GM23338 (cell line): ENCODE measurements at regions not wholly inside any gene's neighbourhood (a gene's known extent, or its start where the extent isn't known, plus 50 kb on each side); places are given as distances from the start of the nearest gene placed in this dataset.

Source experiments
- ATAC-seq: fragments of 200-7000 bp; cut with Tn5 transposase; 3 replicates; pipeline ENCODE4 v1.9.1; 2020
- DNase-seq: peaks from one replicate; pipeline ENCODE4 v3.0.0-alpha.2; 2015; ENCODE audit warnings: low spot score
- H2AFZ ChIP-seq: fragments of 200-600 bp; sonication (generic); 2 replicates; pipeline ENCODE4 v1.8.0; 2016; ENCODE audit warnings: antibody characterized with exemption, mild to moderate bottlenecking, moderate library complexity
- H3F3A ChIP-seq: fragments of 200-600 bp; sonication (generic); replicated peaks from 2 replicates; pipeline ENCODE4 v1.8.0; 2017; ENCODE audit warnings: antibody characterized with exemption, mixed run types, low read depth
- H3K27ac ChIP-seq: fragments of 200-600 bp; sonication (generic); 2 replicates; pipeline ENCODE4 v1.6.1; 2016; ENCODE audit warnings: low read depth
- H3K27me3 ChIP-seq: fragments of 200-600 bp; sonication (generic); 2 replicates; pipeline ENCODE4 v1.8.0; 2016; ENCODE audit warnings: mild to moderate bottlenecking, mixed run types, moderate library complexity; ENCODE audit not compliant: insufficient read depth
- H3K36me3 ChIP-seq: fragments of 200-600 bp; sonication (generic); 2 replicates; pipeline ENCODE4 v1.8.0; 2016; ENCODE audit warnings: mild to moderate bottlenecking; ENCODE audit not compliant: insufficient read depth
- H3K4me1 ChIP-seq: fragments of 200-600 bp; sonication (generic); 2 replicates; pipeline ENCODE4 v1.8.0; 2016; ENCODE audit warnings: mild to moderate bottlenecking, moderate library complexity; ENCODE audit not compliant: insufficient read depth
- H3K4me2 ChIP-seq: fragments of 200-600 bp; sonication (generic); 2 replicates; pipeline ENCODE4 v1.7.1; 2017; ENCODE audit warnings: mixed run types
- H3K4me3 ChIP-seq: fragments of 200-600 bp; sonication (generic); 2 replicates; pipeline ENCODE4 v1.6.1; 2016; ENCODE audit warnings: mixed run types
- H3K79me2 ChIP-seq: fragments of 200-600 bp; sonication (generic); replicated peaks from 2 replicates; pipeline ENCODE4 v1.8.0; 2017; ENCODE audit warnings: mild to moderate bottlenecking; ENCODE audit not compliant: insufficient read depth
- H3K9me2 ChIP-seq: fragments of 200-600 bp; sonication (generic); 2 replicates; pipeline ENCODE4 v1.8.0; 2017; ENCODE audit not compliant: insufficient read depth
- H4K20me1 ChIP-seq: fragments of 200-600 bp; sonication (generic); replicated peaks from 2 replicates; pipeline ENCODE4 v1.8.0; 2017; ENCODE audit warnings: mild to moderate bottlenecking; ENCODE audit not compliant: insufficient read depth
- H3K27ac Mint-ChIP-seq: 2 replicates; pipeline ENCODE4 v1.8.0; 2020; ENCODE audit warnings: inconsistent platforms, mild to moderate bottlenecking, moderate library complexity, mixed read lengths
- H3K27me3 Mint-ChIP-seq: 3 replicates; pipeline ENCODE4 v1.8.0; 2022; ENCODE audit warnings: low read depth, mild to moderate bottlenecking, moderate library complexity, mixed read lengths, inconsistent platforms; ENCODE audit not compliant: insufficient read depth, poor library complexity
- H3K36me3 Mint-ChIP-seq: 3 replicates; pipeline ENCODE4 v1.8.0; 2021; ENCODE audit warnings: low read depth, mild to moderate bottlenecking, inconsistent platforms, moderate library complexity, mixed read lengths
- H3K4me1 Mint-ChIP-seq: 3 replicates; pipeline ENCODE4 v1.8.0; 2020; ENCODE audit warnings: mild to moderate bottlenecking, inconsistent platforms, mixed read lengths
- H3K4me3 Mint-ChIP-seq: 3 replicates; pipeline ENCODE4 v1.8.0; 2021; ENCODE audit warnings: moderate library complexity, mild to moderate bottlenecking, inconsistent platforms, mixed read lengths
- H3K9me3 Mint-ChIP-seq: 3 replicates; pipeline ENCODE4 v1.8.0; 2020; ENCODE audit warnings: moderate library complexity, mild to moderate bottlenecking, inconsistent platforms, mixed read lengths
- EZH2 ChIP-seq: fragments of 200-600 bp; sonication (generic); IDR thresholded peaks from one replicate; pipeline ENCODE4 v1.8.0; 2017; ENCODE audit warnings: antibody characterized with exemption, mild to moderate bottlenecking, low read depth; ENCODE audit not compliant: unreplicated experiment
- NANOG ChIP-seq: IDR thresholded peaks from 2 replicates; pipeline ENCODE4 v1.6.1; 2016; ENCODE audit warnings: antibody characterized with exemption, borderline replicate concordance
- POLR2AphosphoS5 ChIP-seq: IDR thresholded peaks from 2 replicates; pipeline ENCODE4 v1.6.1; 2016; ENCODE audit warnings: antibody characterized with exemption, low read depth
- ZNF331 ChIP-seq: fragments of 250-450 bp; sonication (Bioruptor Pico); IDR thresholded peaks from 2 replicates; pipeline ENCODE4 v1.5.0; 2020; ENCODE audit warnings: low read depth, mild to moderate bottlenecking, moderate library complexity
- TF ChIP-seq, protein P1 (sequence below): IDR thresholded peaks from 2 replicates; pipeline ENCODE4 v1.6.1; 2016; ENCODE audit warnings: antibody characterized with exemption
- TF ChIP-seq, protein P2 (sequence below): IDR thresholded peaks from one replicate; pipeline ENCODE4 v1.6.1; 2018; ENCODE audit warnings: antibody characterized with exemption; ENCODE audit not compliant: unreplicated experiment
- TF ChIP-seq, protein P3 (sequence below): fragments of 250-450 bp; sonication (Bioruptor Pico); IDR thresholded peaks from 2 replicates; pipeline ENCODE4 v1.5.0; 2020; ENCODE audit warnings: mild to moderate bottlenecking, moderate library complexity
- TF ChIP-seq, protein P4 (sequence below), 2 experiments: fragments of 200-600 bp in 1 of 2; sonication (generic) in 1 of 2; conservative IDR thresholded peaks; 2 replicates each; pipeline versions ENCODE4 v1.5.1 to v1.6.1; 2016 to 2017; ENCODE audit warnings: antibody characterized with exemption in 2 of 2, low read depth in 2 of 2, mild to moderate bottlenecking in 2 of 2, moderate library complexity in 1 of 2

DNA sequence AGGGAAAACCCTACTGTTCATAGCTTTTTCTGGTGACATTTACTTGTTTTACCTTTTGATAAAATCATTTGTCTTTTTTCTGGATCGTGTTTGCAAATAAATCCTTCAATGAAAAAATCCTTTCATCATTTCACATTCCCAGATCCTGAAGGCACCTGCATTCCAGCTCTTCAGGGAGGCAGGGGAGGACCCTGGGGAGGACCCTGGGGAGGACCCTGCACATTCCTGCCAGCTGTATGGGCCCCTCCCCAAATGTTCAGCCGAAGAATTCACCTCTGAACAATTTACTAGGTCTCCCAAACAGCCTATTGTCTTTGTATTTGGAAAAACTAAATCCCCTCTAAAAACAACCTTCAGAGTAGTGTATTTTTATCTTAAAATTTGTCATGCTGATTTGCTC lies 558.4 kb upstream of the ID2 start:
- Mint-ChIP-seq H3K27me3 (peaks cover 2% of the 10 kb centered on the region), H3K9me3 (peaks cover 5% of the 10 kb centered on the region; the same call in 1 of the 3 replicates), H3K36me3 (peaks cover 3% of the 10 kb centered on the region; the same call in 2 of the 3 replicates), H3K4me1 (peaks cover 11% of the 10 kb centered on the region), H3K4me3 (no peak overlapping the region), H3K27ac (no peak overlapping the region)
- no peak overlapping the region; the same call in 1 of the 2 replicates for H2AFZ ChIP-seq
- no peak overlapping the region for H3K4me2 ChIP-seq
- no peak overlapping the region for H3K4me3 ChIP-seq
- no peaks in the 10 kb centered on the region for H3K79me2 ChIP-seq
- H3K27ac ChIP-seq, result no peak overlapping the region
- DNase-seq (no peak), ATAC-seq (no peak)
- TF ChIP-seq, protein P1, sequence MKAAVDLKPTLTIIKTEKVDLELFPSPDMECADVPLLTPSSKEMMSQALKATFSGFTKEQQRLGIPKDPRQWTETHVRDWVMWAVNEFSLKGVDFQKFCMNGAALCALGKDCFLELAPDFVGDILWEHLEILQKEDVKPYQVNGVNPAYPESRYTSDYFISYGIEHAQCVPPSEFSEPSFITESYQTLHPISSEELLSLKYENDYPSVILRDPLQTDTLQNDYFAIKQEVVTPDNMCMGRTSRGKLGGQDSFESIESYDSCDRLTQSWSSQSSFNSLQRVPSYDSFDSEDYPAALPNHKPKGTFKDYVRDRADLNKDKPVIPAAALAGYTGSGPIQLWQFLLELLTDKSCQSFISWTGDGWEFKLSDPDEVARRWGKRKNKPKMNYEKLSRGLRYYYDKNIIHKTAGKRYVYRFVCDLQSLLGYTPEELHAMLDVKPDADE, result no peak
- TF ChIP-seq, protein P2, sequence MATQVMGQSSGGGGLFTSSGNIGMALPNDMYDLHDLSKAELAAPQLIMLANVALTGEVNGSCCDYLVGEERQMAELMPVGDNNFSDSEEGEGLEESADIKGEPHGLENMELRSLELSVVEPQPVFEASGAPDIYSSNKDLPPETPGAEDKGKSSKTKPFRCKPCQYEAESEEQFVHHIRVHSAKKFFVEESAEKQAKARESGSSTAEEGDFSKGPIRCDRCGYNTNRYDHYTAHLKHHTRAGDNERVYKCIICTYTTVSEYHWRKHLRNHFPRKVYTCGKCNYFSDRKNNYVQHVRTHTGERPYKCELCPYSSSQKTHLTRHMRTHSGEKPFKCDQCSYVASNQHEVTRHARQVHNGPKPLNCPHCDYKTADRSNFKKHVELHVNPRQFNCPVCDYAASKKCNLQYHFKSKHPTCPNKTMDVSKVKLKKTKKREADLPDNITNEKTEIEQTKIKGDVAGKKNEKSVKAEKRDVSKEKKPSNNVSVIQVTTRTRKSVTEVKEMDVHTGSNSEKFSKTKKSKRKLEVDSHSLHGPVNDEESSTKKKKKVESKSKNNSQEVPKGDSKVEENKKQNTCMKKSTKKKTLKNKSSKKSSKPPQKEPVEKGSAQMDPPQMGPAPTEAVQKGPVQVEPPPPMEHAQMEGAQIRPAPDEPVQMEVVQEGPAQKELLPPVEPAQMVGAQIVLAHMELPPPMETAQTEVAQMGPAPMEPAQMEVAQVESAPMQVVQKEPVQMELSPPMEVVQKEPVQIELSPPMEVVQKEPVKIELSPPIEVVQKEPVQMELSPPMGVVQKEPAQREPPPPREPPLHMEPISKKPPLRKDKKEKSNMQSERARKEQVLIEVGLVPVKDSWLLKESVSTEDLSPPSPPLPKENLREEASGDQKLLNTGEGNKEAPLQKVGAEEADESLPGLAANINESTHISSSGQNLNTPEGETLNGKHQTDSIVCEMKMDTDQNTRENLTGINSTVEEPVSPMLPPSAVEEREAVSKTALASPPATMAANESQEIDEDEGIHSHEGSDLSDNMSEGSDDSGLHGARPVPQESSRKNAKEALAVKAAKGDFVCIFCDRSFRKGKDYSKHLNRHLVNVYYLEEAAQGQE, result no peak
- TF ChIP-seq, protein P3, sequence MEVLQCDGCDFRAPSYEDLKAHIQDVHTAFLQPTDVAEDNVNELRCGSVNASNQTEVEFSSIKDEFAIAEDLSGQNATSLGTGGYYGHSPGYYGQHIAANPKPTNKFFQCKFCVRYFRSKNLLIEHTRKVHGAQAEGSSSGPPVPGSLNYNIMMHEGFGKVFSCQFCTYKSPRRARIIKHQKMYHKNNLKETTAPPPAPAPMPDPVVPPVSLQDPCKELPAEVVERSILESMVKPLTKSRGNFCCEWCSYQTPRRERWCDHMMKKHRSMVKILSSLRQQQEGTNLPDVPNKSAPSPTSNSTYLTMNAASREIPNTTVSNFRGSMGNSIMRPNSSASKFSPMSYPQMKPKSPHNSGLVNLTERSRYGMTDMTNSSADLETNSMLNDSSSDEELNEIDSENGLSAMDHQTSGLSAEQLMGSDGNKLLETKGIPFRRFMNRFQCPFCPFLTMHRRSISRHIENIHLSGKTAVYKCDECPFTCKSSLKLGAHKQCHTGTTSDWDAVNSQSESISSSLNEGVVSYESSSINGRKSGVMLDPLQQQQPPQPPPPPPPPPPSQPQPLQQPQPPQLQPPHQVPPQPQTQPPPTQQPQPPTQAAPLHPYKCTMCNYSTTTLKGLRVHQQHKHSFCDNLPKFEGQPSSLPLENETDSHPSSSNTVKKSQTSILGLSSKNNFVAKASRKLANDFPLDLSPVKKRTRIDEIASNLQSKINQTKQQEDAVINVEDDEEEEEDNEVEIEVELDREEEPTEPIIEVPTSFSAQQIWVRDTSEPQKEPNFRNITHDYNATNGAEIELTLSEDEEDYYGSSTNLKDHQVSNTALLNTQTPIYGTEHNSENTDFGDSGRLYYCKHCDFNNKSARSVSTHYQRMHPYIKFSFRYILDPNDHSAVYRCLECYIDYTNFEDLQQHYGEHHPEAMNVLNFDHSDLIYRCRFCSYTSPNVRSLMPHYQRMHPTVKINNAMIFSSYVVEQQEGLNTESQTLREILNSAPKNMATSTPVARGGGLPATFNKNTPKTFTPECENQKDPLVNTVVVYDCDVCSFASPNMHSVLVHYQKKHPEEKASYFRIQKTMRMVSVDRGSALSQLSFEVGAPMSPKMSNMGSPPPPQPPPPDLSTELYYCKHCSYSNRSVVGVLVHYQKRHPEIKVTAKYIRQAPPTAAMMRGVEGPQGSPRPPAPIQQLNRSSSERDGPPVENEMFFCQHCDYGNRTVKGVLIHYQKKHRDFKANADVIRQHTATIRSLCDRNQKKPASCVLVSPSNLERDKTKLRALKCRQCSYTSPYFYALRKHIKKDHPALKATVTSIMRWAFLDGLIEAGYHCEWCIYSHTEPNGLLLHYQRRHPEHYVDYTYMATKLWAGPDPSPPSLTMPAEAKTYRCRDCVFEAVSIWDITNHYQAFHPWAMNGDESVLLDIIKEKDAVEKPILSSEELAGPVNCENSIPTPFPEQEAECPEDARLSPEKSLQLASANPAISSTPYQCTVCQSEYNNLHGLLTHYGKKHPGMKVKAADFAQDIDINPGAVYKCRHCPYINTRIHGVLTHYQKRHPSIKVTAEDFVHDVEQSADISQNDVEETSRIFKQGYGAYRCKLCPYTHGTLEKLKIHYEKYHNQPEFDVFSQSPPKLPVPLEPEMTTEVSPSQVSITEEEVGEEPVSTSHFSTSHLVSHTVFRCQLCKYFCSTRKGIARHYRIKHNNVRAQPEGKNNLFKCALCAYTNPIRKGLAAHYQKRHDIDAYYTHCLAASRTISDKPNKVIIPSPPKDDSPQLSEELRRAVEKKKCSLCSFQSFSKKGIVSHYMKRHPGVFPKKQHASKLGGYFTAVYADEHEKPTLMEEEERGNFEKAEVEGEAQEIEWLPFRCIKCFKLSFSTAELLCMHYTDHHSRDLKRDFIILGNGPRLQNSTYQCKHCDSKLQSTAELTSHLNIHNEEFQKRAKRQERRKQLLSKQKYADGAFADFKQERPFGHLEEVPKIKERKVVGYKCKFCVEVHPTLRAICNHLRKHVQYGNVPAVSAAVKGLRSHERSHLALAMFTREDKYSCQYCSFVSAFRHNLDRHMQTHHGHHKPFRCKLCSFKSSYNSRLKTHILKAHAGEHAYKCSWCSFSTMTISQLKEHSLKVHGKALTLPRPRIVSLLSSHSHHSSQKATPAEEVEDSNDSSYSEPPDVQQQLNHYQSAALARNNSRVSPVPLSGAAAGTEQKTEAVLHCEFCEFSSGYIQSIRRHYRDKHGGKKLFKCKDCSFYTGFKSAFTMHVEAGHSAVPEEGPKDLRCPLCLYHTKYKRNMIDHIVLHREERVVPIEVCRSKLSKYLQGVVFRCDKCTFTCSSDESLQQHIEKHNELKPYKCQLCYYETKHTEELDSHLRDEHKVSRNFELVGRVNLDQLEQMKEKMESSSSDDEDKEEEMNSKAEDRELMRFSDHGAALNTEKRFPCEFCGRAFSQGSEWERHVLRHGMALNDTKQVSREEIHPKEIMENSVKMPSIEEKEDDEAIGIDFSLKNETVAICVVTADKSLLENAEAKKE (CRISPR knock-in tag), result no peak
- TF ChIP-seq ZNF331 (CRISPR knock-in tag) (no peak), EZH2 (no peak), POLR2AphosphoS5 (no peak), NANOG (no peak)
- TF ChIP-seq, protein P4, sequence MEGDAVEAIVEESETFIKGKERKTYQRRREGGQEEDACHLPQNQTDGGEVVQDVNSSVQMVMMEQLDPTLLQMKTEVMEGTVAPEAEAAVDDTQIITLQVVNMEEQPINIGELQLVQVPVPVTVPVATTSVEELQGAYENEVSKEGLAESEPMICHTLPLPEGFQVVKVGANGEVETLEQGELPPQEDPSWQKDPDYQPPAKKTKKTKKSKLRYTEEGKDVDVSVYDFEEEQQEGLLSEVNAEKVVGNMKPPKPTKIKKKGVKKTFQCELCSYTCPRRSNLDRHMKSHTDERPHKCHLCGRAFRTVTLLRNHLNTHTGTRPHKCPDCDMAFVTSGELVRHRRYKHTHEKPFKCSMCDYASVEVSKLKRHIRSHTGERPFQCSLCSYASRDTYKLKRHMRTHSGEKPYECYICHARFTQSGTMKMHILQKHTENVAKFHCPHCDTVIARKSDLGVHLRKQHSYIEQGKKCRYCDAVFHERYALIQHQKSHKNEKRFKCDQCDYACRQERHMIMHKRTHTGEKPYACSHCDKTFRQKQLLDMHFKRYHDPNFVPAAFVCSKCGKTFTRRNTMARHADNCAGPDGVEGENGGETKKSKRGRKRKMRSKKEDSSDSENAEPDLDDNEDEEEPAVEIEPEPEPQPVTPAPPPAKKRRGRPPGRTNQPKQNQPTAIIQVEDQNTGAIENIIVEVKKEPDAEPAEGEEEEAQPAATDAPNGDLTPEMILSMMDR (conservative IDR thresholded peaks at IDR 0.05; ENCODE audit: low read depth in 2 of 2), result no peak
- no peaks in the 10 kb centered on the region for H3F3A ChIP-seq
- peaks cover 4% of the 10 kb centered on the region; the same call in 1 of the 2 replicates for H3K4me1 ChIP-seq
- no peaks in the 10 kb centered on the region for H3K27me3 ChIP-seq
- H3K36me3 ChIP-seq, result no peaks in the 10 kb centered on the region
- no peaks in the 10 kb centered on the region for H4K20me1 ChIP-seq
- 0 out of 2 replicates have a peak, but pooled peaks cover 7% of the 10 kb centered on the region for H3K9me2 ChIP-seq
